SU-DHL-6 (cell line): ENCODE measurements at regions not wholly inside any gene's neighbourhood (a gene's known extent, or its start where the extent isn't known, plus 50 kb on each side); places are given as distances from the start of the nearest gene placed in this dataset.

Experiments used
- CTCF ChIP-seq: fragments of 200-600 bp; sonication (generic); IDR thresholded peaks from one replicate; pipeline ENCODE4 v1.5.1; 2017; ENCODE audit warnings: antibody characterized with exemption, mild to moderate bottlenecking, low read length, moderate library complexity; ENCODE audit not compliant: insufficient read depth, poor library complexity, severe bottlenecking
- EZH2phosphoT487 ChIP-seq: fragments of 200-600 bp; sonication (generic), shearing (Covaris generic); conservative IDR thresholded peaks from 2 replicates; pipeline ENCODE4 v1.6.1; 2018; ENCODE audit warnings: mild to moderate bottlenecking, antibody characterized with exemption, low read length, moderate library complexity, mixed read lengths

DNA sequence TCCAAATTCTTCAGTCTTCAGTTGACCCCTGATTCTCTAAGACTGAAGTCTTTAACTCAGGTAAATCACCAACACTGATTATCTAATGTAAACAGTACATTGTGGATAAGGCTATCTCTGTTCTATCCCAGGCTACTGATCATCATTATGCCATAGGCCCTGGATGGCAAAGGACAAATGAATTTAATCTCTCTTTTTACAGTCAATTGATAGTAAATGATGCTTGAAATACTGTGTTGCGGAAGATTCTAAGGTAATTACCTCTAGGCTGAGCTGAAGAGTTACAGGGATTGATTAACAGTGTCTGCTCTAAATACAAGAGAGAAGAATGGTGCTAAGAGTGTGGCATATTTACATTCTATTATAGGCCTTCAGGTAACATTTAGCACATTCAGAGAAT lies 264.7 kb downstream of the ACTL7B start:
- TF ChIP-seq CTCF (no peak), EZH2phosphoT487 (no peak)
